LHCN-M2 (cell line): ENCODE measurements at regions not wholly inside any gene's neighbourhood (a gene's known extent, or its start where the extent isn't known, plus 50 kb on each side); places are given as distances from the start of the nearest gene placed in this dataset.
"Not testable (repeated sequence)": the region's sequence is repeated elsewhere in the genome, so short reads cannot be mapped to it uniquely, and the experiment has no call there.

Source experiments
- DNase-seq: peaks from one replicate; pipeline ENCODE4 v3.0.0-alpha.2; 2012; ENCODE audit warnings: low read depth

DNA sequence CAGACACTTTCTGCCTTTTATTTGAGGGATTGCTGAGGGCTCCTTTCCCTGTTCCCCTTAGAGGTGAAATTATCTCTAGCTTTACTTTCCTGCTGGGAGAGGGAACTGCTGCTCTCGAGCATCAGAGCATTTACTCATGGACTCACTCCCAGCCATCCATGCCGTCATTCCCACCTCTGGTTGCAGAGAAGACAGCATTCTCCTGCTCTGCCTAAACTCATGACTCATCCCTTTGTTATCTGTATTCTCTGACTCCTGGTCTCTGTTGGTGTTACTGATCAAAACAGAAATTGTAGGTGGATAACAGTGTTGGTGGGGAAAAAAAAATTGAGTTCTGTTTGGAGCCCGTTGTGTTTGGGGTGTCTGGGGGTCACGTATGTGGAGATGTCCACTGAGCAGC lies 159.3 kb downstream of the TTC8 start:
- peak; percentile 55 for DNase-seq

DNA sequence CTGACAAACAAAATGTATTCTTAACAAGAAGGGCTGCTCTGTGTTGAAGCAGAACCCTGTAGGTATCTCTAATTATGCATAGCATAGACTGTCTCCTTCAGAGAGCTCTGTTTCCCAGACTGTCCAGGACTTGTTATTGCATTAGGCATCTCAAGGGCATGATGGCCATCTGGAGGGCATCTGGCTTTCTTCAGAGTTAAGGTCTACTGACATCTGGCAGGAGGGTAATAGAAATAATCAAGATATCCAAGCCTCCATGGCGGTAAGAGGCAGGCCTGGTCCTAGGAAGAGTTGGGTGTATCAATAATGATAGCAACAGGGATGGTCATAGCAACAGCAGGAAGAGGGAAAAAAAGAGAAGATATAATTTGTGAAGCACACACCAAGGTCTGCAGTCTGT lies 161.2 kb downstream of the TTC8 start:
- DNase-seq: no peak

- DNase-seq: peak; percentile 51
Observed at GRCh38 chr14:88986146-88986841, 161.8 kb downstream of the TTC8 start.

- DNase-seq: not testable (repeated sequence)
Observed at GRCh38 chr14:88986908-88987307, 162.5 kb downstream of the TTC8 start.

DNA sequence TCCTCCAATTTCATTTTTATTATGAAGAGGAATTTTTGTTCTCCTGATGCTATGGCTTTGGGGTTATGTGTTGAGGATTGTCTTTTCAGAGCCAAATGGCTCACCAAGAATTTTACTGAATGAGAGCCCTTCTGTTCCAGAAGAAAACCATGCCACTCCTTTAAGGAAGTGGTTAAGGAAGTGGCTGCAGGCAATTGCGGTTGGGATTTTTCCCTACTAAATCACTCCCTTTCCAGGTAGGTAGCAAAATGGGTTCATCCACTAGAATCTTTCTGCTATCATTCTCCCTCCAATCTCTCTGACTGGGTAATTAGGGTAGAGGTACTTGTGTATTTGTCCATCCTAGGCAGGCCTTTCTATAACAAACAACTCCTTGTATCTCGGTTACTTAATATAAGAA lies 163.1 kb downstream of the TTC8 start:
- DNase-seq: no peak

GRCh38 chr14:88989911-88990310 lies 165.5 kb downstream of the TTC8 start:
- DNase-seq: no peak

DNA sequence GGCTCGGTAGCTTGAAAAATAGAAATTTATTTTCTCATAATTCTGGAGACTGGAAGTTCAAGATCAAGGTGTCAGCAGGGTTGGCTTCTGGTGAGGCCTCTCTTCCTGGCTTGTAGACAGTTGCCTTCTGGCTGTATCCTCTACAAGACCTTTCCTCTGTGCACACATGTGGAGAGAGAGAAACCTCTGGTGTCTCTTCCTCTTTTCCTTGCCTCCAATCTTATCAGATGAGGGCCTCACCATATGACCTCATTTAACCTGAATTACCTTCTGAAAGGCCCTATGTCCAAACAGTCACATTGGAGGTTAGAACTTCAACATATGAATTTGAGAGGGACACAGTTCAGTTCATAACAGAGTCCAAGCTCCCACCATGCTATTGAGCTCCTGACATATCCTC lies 166.4 kb downstream of the TTC8 start:
- no peak for DNase-seq

GRCh38 chr14:88992011-88992410 lies 167.6 kb downstream of the TTC8 start:
- no peak for DNase-seq

- DNase-seq: no peak
Observed at GRCh38 chr14:88993946-88994345, 169.5 kb downstream of the TTC8 start.

DNA sequence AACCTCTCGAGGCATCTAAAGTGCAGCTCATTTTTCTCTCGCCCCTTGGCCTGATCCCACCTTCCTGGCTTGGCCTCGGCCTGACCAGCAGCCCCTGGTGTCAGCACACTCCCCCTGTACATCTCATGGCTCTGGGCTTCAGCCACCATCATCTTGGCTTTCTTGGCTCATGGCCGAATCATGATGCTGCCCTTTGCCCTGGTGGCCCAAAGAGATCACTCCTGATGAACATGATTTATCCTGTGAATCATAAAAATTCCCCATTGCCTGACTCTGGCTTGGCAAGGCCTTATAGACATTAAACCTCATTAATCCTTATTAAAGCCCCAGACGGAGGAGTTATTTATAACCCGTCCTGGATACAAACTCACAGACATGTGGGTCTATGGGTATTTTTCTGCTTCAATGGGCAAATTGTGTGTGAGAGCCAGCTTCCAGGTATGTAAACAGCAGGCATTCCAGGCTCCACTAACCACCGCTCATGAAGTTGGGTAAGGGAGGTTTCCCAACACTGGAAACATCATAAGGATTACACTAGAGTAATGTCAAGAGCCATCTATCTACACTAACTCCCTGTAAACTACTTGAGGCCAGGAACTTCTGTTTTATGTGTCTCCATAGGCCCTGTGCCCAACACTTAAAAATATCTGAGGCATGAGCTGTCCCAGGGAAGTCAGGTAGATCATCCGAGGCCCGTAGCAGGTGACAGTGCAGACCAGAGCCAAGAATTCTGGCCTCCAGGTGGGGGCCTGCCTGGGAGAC lies 171.2 kb downstream of the TTC8 start:
- no peak for DNase-seq

DNA sequence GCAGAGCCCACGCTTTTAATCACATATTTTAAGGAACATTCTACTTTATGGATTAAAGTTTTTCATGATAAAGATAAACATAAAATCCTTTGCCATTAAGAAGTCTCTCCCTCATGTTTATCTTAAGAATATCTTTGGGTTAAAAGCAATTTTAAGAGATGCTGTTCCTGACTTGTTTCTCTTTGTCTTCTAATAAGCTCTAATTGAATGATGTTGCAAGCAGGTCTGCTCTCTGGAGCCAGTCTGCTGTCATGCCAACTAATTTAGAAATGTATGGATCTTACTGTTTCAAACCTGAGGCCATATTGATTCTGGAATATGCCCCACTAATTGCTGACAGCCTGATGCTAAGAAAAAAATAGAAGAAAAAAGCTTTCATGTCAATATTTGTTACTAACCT lies 173.6 kb downstream of the TTC8 start:
- no peak for DNase-seq

DNA sequence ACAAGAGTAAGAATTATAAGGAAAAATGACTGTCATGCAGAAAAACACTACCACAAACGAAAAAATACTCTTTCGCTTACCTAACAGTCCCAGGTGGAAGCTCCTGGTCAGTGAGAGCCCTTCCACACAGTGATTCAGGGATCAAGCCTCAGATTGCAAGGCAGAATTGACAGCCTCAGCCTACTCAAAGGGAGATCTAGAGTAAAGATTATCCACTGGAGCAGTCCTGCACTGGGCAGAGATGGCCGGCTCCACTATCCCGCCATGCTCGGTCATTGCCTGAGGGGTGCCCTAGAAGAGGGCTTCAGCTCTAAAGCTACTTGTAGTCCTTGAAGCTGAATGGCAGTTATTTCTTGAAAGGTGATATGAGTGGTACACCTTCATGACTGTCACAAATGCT lies 174.7 kb downstream of the TTC8 start:
- DNase-seq: no peak

DNA sequence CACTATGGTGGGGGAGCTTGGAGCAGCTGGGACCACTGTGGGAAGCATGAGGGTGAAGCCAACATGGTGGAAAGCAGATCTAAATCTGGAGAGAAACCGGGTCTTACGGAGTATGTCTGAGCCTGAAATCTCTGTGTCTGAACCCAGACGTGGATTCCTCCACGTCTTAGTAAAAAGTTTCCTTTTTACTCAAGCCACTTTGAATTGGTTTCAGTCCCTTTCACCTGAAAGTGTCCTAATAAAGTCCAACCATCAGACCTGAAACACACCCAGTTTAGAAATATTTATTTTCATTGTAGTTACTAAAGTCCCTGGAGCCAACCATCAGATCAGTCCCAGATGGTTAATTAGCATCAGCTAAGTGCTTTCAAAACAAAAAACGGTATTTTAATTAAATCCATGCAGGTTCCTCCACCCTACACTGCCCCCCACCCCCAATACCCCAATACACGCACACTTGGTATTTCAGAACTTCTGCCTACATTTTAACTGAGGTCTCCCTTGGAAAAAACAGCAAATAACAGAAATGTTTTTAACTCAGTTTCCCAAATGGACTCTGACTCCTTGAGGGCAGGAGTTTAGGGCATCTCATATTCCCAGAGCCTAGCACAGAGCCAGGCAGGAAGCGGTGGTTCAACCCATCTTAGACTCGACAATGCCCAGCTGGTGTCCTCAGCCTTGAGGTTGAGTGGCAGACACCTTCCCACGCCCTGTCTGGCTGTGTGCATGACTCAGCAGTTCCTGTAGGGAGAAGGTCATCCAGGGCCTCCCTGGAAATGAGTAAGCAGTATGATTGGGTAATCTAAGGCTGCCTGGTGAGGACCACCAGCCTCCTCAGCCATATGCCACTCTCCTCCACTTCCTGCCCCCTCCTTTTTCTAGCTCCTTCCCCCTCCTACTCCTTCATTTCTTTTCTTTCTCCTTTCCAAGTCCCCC lies 175.8 kb downstream of the TTC8 start:
- peak; percentile 85 for DNase-seq

DNA sequence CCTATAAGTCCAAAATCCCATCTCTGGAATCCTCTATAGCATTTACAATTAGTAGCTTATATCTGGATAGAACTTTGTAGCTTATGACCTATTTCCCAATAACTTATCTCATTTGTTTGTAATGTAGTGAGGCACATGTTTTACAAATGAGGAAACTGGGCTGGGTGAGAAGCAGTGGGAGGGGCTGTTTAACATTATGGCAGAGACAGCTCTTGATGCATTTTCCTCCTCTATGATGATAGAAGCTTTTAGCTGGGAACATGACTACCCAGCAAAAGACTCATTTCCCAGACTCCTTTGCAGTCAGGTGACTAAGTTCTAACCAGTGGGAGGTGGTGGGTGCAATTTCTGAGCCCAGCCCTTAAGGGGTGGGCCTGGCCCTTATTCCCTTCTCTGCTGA lies 179.7 kb downstream of the TTC8 start:
- no peak for DNase-seq

DNA sequence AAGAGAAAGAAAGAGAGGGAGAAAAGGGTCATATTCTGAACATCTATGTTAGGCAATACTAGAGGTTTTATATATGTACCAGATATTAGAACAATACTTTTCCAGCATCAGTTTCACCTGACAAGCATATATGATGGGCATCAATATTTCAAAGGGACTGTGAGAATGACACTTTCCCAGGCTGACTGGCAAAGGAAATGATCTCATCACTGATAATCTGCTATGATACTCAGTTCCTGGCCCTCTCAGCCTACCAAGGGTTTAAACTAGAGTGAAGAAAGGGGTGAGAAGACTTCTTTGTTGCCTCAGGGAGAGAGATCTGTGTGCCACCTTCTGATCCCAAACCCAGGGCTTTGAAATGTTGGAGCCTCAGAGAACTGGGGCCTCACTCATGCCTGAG lies 183.5 kb downstream of the TTC8 start:
- no peak for DNase-seq

DNA sequence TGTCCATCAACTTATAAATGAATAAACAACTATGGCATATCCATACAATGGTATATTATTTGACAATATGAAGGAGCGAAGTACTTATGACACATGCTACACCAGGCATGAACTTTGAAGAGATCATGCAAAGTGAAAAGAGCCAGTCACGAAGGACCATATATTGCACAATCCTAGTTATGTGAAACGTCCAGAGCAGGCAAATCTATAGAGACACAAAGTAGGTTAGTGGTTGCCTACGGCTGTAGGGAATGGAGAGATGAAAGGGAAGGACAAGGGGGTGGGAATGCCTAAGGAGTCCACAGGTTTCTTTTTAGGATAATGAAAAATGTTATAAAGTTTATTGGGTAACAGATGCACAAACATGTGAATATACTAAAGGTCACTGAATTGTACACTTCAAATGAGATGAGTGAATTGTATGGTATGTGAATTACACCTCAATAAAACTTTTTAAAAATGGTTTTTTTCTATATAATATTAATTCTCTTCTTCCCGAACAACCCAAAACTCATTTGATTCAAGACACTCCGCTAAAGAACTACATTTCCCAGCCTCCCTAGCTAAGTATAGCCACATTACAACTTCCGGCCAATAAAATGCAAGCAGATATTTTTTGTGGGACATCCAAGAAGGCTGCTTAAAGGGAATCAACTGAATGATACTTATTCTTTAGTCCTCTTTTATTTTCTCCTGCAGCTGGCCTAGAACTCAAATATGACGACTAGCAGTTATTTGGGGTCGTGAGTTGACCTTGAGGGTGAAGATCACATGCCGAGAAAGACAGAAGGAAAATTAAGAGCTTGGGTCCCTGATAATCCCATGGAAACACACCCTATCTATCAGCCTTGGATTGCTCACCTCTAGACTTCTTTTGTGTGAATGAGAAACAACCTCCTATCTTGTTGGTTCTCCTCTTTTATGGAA lies 187.2 kb downstream of the TTC8 start:
- DNase-seq: no peak

- DNase-seq: no peak
Observed at GRCh38 chr14:89012282-89013097, 188.0 kb downstream of the TTC8 start.

DNA sequence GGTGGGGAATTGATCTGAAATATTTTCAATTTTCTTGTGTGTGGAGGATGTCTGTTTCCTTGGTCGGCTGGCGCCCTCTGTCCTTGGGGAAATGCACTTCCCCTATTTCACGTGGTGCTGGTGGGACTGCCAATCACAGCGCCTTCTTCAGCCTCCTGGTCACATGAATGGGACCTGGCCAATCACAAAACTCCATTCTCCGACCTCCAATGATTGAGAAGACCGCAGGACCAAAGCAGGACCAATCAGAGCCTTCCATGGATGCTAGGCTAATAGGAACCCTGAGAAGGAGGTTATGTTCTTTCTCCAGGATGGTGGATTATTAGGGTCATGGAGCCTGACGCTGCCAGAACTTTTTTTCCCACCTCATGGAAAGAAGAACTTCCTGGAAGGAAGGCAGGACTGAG lies 188.7 kb downstream of the TTC8 start:
- DNase-seq: peak; percentile 33

- DNase-seq: no peak
Observed at GRCh38 chr14:89013698-89014568, 189.5 kb downstream of the TTC8 start.

GRCh38 chr14:89014569-89014850 lies 190.1 kb downstream of the TTC8 start:
- no peak for DNase-seq
